Heart right ventricle (tissue), 16 donors: ENCODE measurements at regions not wholly inside any gene's neighbourhood (a gene's known extent, or its start where the extent isn't known, plus 50 kb on each side); places are given as distances from the start of the nearest gene placed in this dataset.

ENCODE experiments used
- ATAC-seq, 8 donors: fragments of 200-7000 bp; cut with Tn5 transposase; one replicate each; pipeline ENCODE4 v1.9.1; 2020; ENCODE audit warnings: mild to moderate bottlenecking in 8 of 8, moderate library complexity in 8 of 8, moderate number of reproducible peaks in 1 of 8
- DNase-seq, 2 donors: peaks; one replicate each; pipeline ENCODE4 v3.0.0-alpha.2; 2020
- H3K27ac ChIP-seq, 10 donors: fragments of 200-600 bp; sonication (generic) in 2 of 10; one replicate each; pipeline versions ENCODE4 v1.5.0 to v1.8.0; 2020 to 2022; ENCODE audit warnings: mild to moderate bottlenecking in 3 of 10
- H3K27me3 ChIP-seq, 7 donors: fragments of 200-600 bp; one replicate each; pipeline ENCODE4 v1.8.0; 2021 to 2022; ENCODE audit warnings: mild to moderate bottlenecking in 2 of 7
- H3K36me3 ChIP-seq, 9 donors: fragments of 200-600 bp; sonication (generic) in 1 of 9; one replicate each; pipeline versions ENCODE4 v1.5.0 to v1.8.0; 2020 to 2022; ENCODE audit warnings: mild to moderate bottlenecking in 2 of 9
- H3K4me1 ChIP-seq, 9 donors: fragments of 200-600 bp; sonication (generic) in 1 of 9; one replicate each; pipeline versions ENCODE4 v1.5.0 to v1.8.0; 2020 to 2022; ENCODE audit warnings: mild to moderate bottlenecking in 4 of 9
- H3K4me3 ChIP-seq, 10 donors: fragments of 200-600 bp; sonication (generic) in 2 of 10; one replicate each; pipeline versions ENCODE4 v1.5.0 to v1.8.0; 2020 to 2022; ENCODE audit warnings: mild to moderate bottlenecking in 7 of 10, moderate library complexity in 2 of 10
- H3K9me3 ChIP-seq, 11 donors: fragments of 200-600 bp in 10 of 11; sonication (generic) in 2 of 11; one replicate each; pipeline versions ENCODE4 v1.5.0 to v1.8.0; 2013 to 2022; ENCODE audit warnings: mild to moderate bottlenecking in 2 of 11, control low read depth in 1 of 11, moderate library complexity in 1 of 11
- WGBS, 2 donors: extraction: QIAGEN DNeasy Blood & Tissue Kit; methylation state at CpG; one replicate each; pipeline ENCODE4 v1.1.7; 2013; ENCODE audit warnings: inconsistent platforms in 1 of 2; 5-methylcytosine and 5-hydroxymethylcytosine counted together
- intact Hi-C, 10 donors: fragments of 100-400 bp; cut with DNase I; formaldehyde crosslinking; loops; one replicate each; pipeline versions ENCODE4 v1.11.1 to v1.14.2; 2022
- TF ChIP-seq, protein P1 (sequence below), 9 donors: fragments of 200-600 bp; sonication (generic) in 2 of 9; IDR thresholded peaks; one replicate each; pipeline versions ENCODE4 v1.5.0 to v1.8.0; 2021 to 2022; ENCODE audit warnings: antibody characterized with exemption in 9 of 9, mild to moderate bottlenecking in 5 of 9, moderate library complexity in 1 of 9
- donor health status: Arrhythmogenic right ventricular cardiomyopathy.
- donor health status: ischemic (EF 13 %, LVEDD 7.1; RV severe dilation, severe dysfunction).
- donor health status: healthy with polysubstance abuse.
- donor health status: DM: no; HTN: yes; CAD: no.
- donor health status: DM: no; HTN: no; CAD: no.
- donor health status: ischemic (EF 25% LVEDD 6.9; RV normal size, moderate dysfunction).
- donor health status: ischemic (EF 25% LVEDD 5.7; RV mildly dilated, moderate dysfunction).
- donor health status: healthy.
- donor health status: DM: yes; HTN: yes; CAD: no.
- donor health status: Ischemic cardiomyopathy.
- donor health status: ischemic (EF 35%, LVEDD 5.7; RV mildly dilated, moderate dysfunction).
- donor health status: nonischemic (EF 11% LVEDD 7.7; RV severe dilation, severe dysfunction).
- donor health status: DM: yes; HTN: yes; CAD: no.
- donor health status: PGD.
- donor health status: ischemic (EF 29% LVEDD 5.4; RV normal size, mild dysfunction).
- donor health status: nonischemic (EF 23%, LVEDD 6.1; RV moderate dilation, normal function).

DNA sequence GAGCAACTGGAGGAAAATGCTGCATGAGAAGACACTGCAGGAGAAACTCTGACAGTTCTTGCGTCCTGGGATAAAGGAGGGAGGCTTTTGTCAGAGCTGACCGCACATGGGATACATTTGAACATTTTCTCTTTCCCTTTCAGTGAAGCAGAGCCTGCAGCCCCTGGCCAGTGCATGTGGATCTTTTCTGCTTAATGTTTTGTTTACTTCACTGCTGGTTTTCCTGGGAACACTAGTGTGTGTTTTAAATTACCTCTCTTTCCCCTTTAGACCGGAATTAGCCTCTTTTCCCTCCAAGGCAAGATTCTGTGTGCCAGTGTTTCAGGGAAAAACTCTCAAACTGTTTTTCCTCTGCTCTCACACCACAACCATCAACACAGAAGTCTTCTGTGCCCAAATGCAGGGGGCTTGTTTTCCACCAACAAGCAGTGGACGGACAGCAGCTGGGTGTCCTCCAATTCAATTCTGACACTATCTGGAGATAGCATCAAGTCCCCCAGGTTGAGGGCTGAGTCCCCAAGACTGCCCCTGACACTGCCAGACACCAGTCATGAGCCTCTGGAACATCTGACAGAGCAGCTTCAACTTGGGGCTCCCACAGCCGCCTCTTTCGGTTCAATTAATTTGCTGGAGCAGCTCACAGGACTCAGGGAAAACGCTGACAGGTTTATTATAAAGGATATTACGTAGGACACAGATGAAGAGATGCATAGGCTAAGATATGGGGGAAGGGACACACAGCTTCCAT is 136.2 kb downstream of the RHOU start:
- Histone ChIP-seq H3K4me3 (no peak overlapping the region), H3K27me3 (peaks cover 0 to 11% (median 0%) of the 10 kb centered on the region in 7 donors), H3K27ac (no peak overlapping the region), H3K36me3 (no peaks in the 10 kb centered on the region), H3K9me3 (no peaks in the 10 kb centered on the region), H3K4me1 (peaks cover 0 to 5% (median 0%) of the 10 kb centered on the region in 9 donors)
- WGBS, 2 donors, result 70% methylated on average over 8 of the region's 8 CpGs
- intact Hi-C loops, result no loop called here
- TF ChIP-seq, protein P1, sequence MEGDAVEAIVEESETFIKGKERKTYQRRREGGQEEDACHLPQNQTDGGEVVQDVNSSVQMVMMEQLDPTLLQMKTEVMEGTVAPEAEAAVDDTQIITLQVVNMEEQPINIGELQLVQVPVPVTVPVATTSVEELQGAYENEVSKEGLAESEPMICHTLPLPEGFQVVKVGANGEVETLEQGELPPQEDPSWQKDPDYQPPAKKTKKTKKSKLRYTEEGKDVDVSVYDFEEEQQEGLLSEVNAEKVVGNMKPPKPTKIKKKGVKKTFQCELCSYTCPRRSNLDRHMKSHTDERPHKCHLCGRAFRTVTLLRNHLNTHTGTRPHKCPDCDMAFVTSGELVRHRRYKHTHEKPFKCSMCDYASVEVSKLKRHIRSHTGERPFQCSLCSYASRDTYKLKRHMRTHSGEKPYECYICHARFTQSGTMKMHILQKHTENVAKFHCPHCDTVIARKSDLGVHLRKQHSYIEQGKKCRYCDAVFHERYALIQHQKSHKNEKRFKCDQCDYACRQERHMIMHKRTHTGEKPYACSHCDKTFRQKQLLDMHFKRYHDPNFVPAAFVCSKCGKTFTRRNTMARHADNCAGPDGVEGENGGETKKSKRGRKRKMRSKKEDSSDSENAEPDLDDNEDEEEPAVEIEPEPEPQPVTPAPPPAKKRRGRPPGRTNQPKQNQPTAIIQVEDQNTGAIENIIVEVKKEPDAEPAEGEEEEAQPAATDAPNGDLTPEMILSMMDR (IDR thresholded peaks at IDR 0.05), result no peak
- DNase-seq (no peak), ATAC-seq (no peak)

DNA sequence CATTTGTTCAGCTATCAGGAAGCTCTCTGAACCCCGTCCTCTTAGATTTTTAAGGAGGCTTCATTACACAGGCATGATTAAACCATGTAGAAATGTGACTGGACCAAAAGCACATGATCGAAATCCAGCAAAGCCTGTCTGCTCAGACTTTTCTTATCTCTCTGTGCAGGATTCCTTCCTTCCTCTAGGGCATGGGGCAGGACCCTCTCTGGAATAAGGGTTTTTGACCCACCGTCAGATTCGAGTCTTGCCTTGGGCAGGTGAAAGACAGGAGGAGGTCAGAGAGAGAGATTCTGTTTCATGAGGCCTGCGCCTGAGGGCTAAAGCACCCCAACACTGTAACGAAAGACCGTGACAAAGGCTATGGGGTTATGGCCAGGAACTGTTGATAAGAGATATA is 136.8 kb downstream of the RHOU start:
- ATAC-seq (no peak), DNase-seq (no peak)
- H3K4me1 ChIP-seq, result peaks cover 0 to 2% (median 0%) of the 10 kb centered on the region in 9 donors
- TF ChIP-seq, protein P1 (IDR thresholded peaks at IDR 0.05), result no peak
- intact Hi-C loops, result no loop called here
- peaks cover 0 to 11% (median 0%) of the 10 kb centered on the region in 7 donors for H3K27me3 ChIP-seq
- WGBS, 2 donors, result 74 to 76% methylated on average over 7 of the region's 7 CpGs
- no peak overlapping the region for H3K27ac ChIP-seq
- H3K4me3 ChIP-seq, result no peak overlapping the region
- no peaks in the 10 kb centered on the region for H3K36me3 ChIP-seq
- no peaks in the 10 kb centered on the region for H3K9me3 ChIP-seq

DNA sequence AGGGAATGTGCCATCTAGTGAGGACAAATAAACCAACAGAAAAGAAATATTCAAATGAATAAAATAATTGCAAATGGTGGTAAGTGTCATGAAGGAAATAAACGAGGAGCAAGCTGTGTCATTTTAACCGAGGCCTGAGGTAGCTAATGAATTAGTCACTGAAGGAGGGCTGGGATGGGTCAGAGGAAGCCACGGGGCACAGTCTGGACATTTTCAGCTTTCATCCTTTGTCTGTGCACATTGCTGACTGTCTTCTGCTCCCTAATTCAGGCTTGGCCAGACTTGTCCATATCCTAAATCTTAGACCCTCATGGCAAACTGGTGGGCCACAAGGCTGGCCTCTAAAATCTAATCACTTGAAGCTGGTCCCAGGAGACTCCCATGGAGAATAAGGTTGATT is 138.4 kb downstream of the RHOU start:
- H3K27ac ChIP-seq, result no peak overlapping the region
- DNase-seq, result no peak
- TF ChIP-seq, protein P1 (IDR thresholded peaks at IDR 0.05), result no peak
- no peak for ATAC-seq
- WGBS, 2 donors, result 80 to 91% methylated on average over 3 of the region's 3 CpGs
- no peak overlapping the region for H3K4me3 ChIP-seq
- H3K4me1 ChIP-seq, result no peaks in the 10 kb centered on the region
- H3K27me3 ChIP-seq, result peaks cover 0 to 10% (median 0%) of the 10 kb centered on the region in 7 donors
- no peaks in the 10 kb centered on the region for H3K9me3 ChIP-seq
- intact Hi-C loops, result no loop called here
- H3K36me3 ChIP-seq, result no peaks in the 10 kb centered on the region

DNA sequence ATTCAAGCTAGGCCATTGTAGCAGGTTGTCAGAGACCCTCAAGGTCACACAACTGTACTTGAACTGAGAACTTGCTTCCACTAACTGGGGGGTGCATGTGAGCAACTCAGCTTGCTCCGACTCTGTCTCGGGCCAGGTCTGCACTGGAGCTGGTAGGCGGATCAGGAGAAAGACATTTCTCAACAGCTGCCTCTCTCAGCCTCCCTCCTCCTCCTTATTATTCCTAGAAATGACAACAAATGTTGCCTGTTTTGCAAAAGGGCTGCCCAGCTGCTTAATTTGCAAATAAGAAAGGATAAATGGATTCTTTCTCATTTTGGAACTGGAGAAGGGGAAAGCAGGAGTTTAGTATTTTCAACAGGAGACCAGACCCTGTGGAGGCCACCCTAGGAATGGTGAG is 140.5 kb downstream of the RHOU start:
- Histone ChIP-seq H3K27me3 (peaks cover 0 to 5% (median 0%) of the 10 kb centered on the region in 7 donors), H3K9me3 (no peaks in the 10 kb centered on the region), H3K4me1 (no peaks in the 10 kb centered on the region), H3K36me3 (no peaks in the 10 kb centered on the region), H3K4me3 (no peak overlapping the region), H3K27ac (no peak overlapping the region)
- TF ChIP-seq, protein P1 (IDR thresholded peaks at IDR 0.05), result no peak
- no peak for DNase-seq
- intact Hi-C loops, result no loop called here
- ATAC-seq, result peak in 3 of 8 donors; percentile 41 to 62 (median 61)
- 71 to 80% methylated on average over 3 of the region's 3 CpGs for WGBS, 2 donors
